ENCODE measurements at regions not wholly inside any gene's neighbourhood (a gene's known extent, or its start where the extent isn't known, plus 50 kb on each side); places are given as distances from the start of the nearest gene placed in this dataset.

DNA sequence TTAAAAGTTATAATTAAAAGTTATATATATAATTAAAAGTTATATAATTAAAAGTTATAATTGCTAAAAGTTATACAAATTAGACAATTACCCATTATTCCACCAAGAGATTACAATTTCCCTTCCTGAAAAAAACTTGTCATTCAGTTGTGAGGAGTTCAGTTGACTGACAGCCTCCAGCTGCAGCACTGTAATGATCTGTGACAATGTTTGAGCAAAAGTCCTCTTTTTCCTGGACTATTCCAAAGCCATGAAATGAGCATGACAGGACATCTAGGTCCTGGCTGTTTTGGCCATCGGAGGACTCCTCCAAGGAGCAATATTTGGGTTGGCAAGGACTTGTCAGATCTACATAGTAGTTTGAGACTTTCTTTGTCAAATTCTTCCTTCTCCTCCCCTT is 258.7 kb upstream of the EDNRB start:
- Histone ChIP-seq H2AFZ (replicated peaks) (no peak overlapping the region), H3K9ac (no peak overlapping the region), H3K4me2 (no peak overlapping the region), H3K27me3 (no peaks in the 10 kb centered on the region), H3F3A (ENCODE audit: low read depth) (no peaks in the 10 kb centered on the region), H3K79me2 (ENCODE audit: low read depth) (no peaks in the 10 kb centered on the region), H3K9me3 (ENCODE audit: low read depth) (no peaks in the 10 kb centered on the region), H3K27ac (no peak overlapping the region), H3K4me3 (no peak overlapping the region), H4K20me1 (ENCODE audit: low read depth) (no peaks in the 10 kb centered on the region), H3K4me1 (no peaks in the 10 kb centered on the region), H3K36me3 (no peaks in the 10 kb centered on the region)
- Mint-ChIP-seq H3K9me3 (peaks cover 17% of the 10 kb centered on the region), H3K27ac (no peak overlapping the region), H3K36me3 (no peaks in the 10 kb centered on the region), H3K4me1 (no peaks in the 10 kb centered on the region), H3K4me3 (no peak overlapping the region), H3K27me3 (ENCODE audit: insufficient read depth, low read depth) (no peaks in the 10 kb centered on the region)
- no peak for DNase-seq (ENCODE audit: low spot score)
- TF ChIP-seq, protein P1, sequence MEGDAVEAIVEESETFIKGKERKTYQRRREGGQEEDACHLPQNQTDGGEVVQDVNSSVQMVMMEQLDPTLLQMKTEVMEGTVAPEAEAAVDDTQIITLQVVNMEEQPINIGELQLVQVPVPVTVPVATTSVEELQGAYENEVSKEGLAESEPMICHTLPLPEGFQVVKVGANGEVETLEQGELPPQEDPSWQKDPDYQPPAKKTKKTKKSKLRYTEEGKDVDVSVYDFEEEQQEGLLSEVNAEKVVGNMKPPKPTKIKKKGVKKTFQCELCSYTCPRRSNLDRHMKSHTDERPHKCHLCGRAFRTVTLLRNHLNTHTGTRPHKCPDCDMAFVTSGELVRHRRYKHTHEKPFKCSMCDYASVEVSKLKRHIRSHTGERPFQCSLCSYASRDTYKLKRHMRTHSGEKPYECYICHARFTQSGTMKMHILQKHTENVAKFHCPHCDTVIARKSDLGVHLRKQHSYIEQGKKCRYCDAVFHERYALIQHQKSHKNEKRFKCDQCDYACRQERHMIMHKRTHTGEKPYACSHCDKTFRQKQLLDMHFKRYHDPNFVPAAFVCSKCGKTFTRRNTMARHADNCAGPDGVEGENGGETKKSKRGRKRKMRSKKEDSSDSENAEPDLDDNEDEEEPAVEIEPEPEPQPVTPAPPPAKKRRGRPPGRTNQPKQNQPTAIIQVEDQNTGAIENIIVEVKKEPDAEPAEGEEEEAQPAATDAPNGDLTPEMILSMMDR (IDR thresholded peaks at IDR 0.05): no peak
- no peak for TF ChIP-seq EZH2phosphoT487 (IDR thresholded peaks at IDR 0.05)
- no peak for TF ChIP-seq EZH2 (IDR thresholded peaks at IDR 0.05)

DNA sequence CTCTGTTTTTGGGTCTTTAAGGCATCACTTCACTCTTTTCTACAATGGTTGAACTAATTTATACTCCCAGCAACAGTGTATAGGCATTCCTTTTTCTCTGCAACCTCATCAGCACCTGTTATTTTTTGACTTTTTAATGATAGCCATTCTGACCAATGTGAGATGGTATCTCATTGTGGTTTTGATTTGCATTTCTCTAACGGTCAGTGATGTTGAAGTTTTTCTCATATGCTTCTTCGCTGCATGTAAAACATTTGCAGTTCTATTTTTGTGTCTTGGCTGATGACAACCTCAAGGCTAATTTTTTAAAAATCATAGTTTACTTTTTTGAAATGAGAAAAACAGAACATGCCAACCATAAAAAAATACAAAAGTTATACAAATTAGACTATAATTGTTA is 258.2 kb upstream of the EDNRB start:
- no peaks in the 10 kb centered on the region for H3K36me3 ChIP-seq
- H3K27me3 Mint-ChIP-seq (ENCODE audit: insufficient read depth, low read depth): no peaks in the 10 kb centered on the region
- no peak for DNase-seq (ENCODE audit: low spot score)
- TF ChIP-seq, protein P1 (IDR thresholded peaks at IDR 0.05): no peak
- TF ChIP-seq EZH2 (IDR thresholded peaks at IDR 0.05): no peak
- no peak for TF ChIP-seq EZH2phosphoT487 (IDR thresholded peaks at IDR 0.05)
- H3K4me1 ChIP-seq: no peaks in the 10 kb centered on the region
- H3F3A ChIP-seq (ENCODE audit: low read depth): no peaks in the 10 kb centered on the region
- H3K9ac ChIP-seq: no peak overlapping the region
- H3K9me3 ChIP-seq (ENCODE audit: low read depth): no peaks in the 10 kb centered on the region
- H4K20me1 ChIP-seq (ENCODE audit: low read depth): no peaks in the 10 kb centered on the region
- H3K4me2 ChIP-seq: no peak overlapping the region
- no peak overlapping the region for H3K27ac Mint-ChIP-seq
- H3K36me3 Mint-ChIP-seq: no peaks in the 10 kb centered on the region
- no peak overlapping the region for H2AFZ ChIP-seq (replicated peaks)
- no peak overlapping the region for H3K4me3 Mint-ChIP-seq
- no peak overlapping the region for H3K4me3 ChIP-seq
- no peak overlapping the region for H3K27ac ChIP-seq
- H3K27me3 ChIP-seq: no peaks in the 10 kb centered on the region
- no peaks in the 10 kb centered on the region for H3K79me2 ChIP-seq (ENCODE audit: low read depth)
- H3K9me3 Mint-ChIP-seq: peaks cover 17% of the 10 kb centered on the region
- H3K4me1 Mint-ChIP-seq: no peaks in the 10 kb centered on the region

DNA sequence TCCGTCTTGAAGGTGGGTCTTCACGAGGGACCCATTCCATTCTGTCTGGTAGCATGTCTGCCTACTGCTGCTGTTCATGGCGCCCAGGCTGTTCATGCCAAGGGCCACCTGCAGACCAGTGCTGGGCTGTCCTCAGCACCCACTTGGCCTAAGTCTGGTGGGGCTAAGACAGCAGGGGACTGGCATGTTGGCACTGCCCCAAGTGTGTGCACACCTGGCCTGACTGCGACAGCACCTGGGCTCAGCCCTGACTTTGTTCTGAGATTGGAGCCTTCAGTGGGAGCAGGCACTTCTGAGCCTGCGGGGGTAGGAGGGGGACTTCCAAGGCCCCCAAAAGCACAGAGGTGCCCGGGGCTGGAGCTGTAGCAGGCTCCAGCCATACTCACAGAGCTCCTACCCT is 250.8 kb upstream of the EDNRB start:
- no peak for DNase-seq (ENCODE audit: low spot score)
- no peaks in the 10 kb centered on the region for H3K27me3 Mint-ChIP-seq (ENCODE audit: insufficient read depth, low read depth)
- H3K36me3 Mint-ChIP-seq: no peaks in the 10 kb centered on the region
- H3K9me3 ChIP-seq (ENCODE audit: low read depth): no peaks in the 10 kb centered on the region
- no peaks in the 10 kb centered on the region for H3K4me1 Mint-ChIP-seq
- no peaks in the 10 kb centered on the region for H4K20me1 ChIP-seq (ENCODE audit: low read depth)
- no peak overlapping the region for H3K27ac ChIP-seq
- H3F3A ChIP-seq (ENCODE audit: low read depth): no peaks in the 10 kb centered on the region
- no peak overlapping the region for H2AFZ ChIP-seq (replicated peaks)
- no peaks in the 10 kb centered on the region for H3K9me3 Mint-ChIP-seq
- no peak overlapping the region for H3K4me3 ChIP-seq
- H3K4me3 Mint-ChIP-seq: no peak overlapping the region
- H3K4me2 ChIP-seq: no peak overlapping the region
- H3K36me3 ChIP-seq: no peaks in the 10 kb centered on the region
- no peak overlapping the region for H3K9ac ChIP-seq
- H3K27me3 ChIP-seq: no peaks in the 10 kb centered on the region
- no peak for TF ChIP-seq EZH2phosphoT487 (IDR thresholded peaks at IDR 0.05)
- TF ChIP-seq EZH2 (IDR thresholded peaks at IDR 0.05): no peak
- TF ChIP-seq, protein P1 (IDR thresholded peaks at IDR 0.05): no peak
- H3K27ac Mint-ChIP-seq: no peak overlapping the region
- H3K79me2 ChIP-seq (ENCODE audit: low read depth): no peaks in the 10 kb centered on the region
- no peaks in the 10 kb centered on the region for H3K4me1 ChIP-seq

DNA sequence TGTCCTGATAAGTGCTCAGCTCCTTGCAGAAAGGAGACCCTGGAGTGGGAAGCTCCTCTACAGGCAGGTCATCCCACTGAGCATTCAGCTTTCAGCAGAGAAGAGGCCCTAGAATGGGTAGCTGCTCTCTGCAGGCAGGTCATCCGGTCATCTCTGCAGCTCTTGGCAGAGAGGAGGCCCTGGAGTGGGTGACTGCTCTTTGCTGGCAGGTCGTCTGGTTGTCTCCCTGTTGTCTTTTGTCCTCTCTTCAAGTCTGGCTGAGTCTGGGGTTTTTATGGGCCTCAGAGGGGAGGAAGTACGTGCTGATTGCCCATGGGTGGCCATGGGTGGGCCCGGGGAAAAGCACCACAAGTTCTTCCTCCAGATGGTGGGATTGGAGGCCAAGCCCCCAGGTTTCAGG is 250.3 kb upstream of the EDNRB start:
- Histone ChIP-seq H4K20me1 (ENCODE audit: low read depth) (no peaks in the 10 kb centered on the region), H3K4me3 (no peak overlapping the region), H3K27ac (no peak overlapping the region), H3K36me3 (no peaks in the 10 kb centered on the region), H3F3A (ENCODE audit: low read depth) (no peaks in the 10 kb centered on the region), H3K4me2 (no peak overlapping the region), H3K4me1 (no peaks in the 10 kb centered on the region), H3K9me3 (ENCODE audit: low read depth) (no peaks in the 10 kb centered on the region), H3K9ac (no peak overlapping the region), H2AFZ (replicated peaks) (no peak overlapping the region), H3K27me3 (no peaks in the 10 kb centered on the region), H3K79me2 (ENCODE audit: low read depth) (no peaks in the 10 kb centered on the region)
- no peak for DNase-seq (ENCODE audit: low spot score)
- TF ChIP-seq, protein P1 (IDR thresholded peaks at IDR 0.05): no peak
- no peak for TF ChIP-seq EZH2 (IDR thresholded peaks at IDR 0.05)
- TF ChIP-seq EZH2phosphoT487 (IDR thresholded peaks at IDR 0.05): no peak
- no peak overlapping the region for H3K27ac Mint-ChIP-seq
- H3K27me3 Mint-ChIP-seq (ENCODE audit: insufficient read depth, low read depth): peaks cover 2% of the 10 kb centered on the region
- no peak overlapping the region for H3K4me3 Mint-ChIP-seq
- no peaks in the 10 kb centered on the region for H3K36me3 Mint-ChIP-seq
- no peaks in the 10 kb centered on the region for H3K9me3 Mint-ChIP-seq
- no peaks in the 10 kb centered on the region for H3K4me1 Mint-ChIP-seq

Data from neural progenitor cell (in vitro differentiated cells).